ENCODE measurements at regions not wholly inside any gene's neighbourhood (a gene's known extent, or its start where the extent isn't known, plus 50 kb on each side); places are given as distances from the start of the nearest gene placed in this dataset.
"Not testable (repeated sequence)": the region's sequence is repeated elsewhere in the genome, so short reads cannot be mapped to it uniquely, and the experiment has no call there.

GRCh38 chr15:91609966-91610365 is 243.5 kb upstream of the SLCO3A1 start:
- DNase-seq (ENCODE audit: low read depth): no peak

DNA sequence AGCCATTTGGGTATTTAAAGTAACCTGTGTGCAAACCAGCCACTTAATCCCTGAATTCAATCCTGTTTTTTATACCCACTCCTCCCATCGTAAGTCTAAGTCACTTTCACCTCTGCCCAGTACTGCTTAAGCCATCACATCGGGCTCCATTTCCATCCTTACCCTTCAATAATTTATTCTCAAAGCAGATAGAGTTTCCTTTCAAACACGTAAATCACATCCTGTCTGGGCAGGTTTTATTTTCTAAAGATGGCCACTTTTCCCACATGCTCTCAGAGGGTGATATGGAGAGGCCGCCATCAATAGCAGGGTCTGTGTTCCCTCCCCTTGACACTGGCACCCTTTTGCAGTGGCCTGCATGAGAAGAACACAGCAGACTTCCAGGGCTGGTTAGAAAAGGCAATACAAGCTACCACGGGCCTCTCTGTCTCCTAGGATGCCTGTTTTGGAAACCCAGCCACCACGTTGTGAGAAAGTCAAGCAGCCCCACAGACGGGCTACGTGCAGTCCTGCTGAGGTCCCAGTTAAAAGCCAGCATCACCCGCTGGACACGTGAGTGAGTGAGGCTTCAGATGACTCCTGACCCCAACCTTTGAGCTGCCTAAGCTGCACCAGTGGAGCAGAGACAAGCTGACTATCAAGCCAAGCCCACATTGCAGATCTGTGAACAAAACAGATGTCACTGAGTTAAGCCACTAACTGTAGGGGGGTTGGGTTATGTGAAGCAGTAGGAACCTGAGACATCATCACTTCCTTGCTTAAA is 241.8 kb upstream of the SLCO3A1 start:
- DNase-seq (ENCODE audit: low read depth): no peak

GRCh38 chr15:91620229-91620628 is 233.3 kb upstream of the SLCO3A1 start:
- DNase-seq (ENCODE audit: low read depth): no peak

DNA sequence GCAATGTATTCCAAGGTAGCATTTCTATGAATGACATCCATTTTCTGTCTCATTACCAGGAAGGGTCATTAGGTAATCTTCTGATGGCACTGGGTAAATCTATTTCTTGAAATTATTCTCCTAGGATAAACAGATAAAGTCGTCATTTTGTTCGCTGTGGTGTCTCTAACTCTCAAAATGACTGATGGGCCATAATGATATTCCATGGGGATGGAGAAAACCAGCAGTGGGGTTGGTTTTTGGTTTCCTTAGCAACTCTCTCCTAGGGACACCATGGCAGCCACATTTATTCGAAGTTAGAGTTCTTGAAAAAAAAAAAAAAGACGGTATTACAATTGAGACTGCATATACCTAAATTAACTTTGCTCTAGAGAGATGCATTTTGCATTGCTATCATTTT is 231.3 kb upstream of the SLCO3A1 start:
- DNase-seq (ENCODE audit: low read depth): no peak

- no peak for DNase-seq (ENCODE audit: low read depth)
Measured at GRCh38 chr15:91622711-91623342, 230.7 kb upstream of the SLCO3A1 start.

- no peak for DNase-seq (ENCODE audit: low read depth)
Measured at GRCh38 chr15:91624353-91624968, 229.0 kb upstream of the SLCO3A1 start.

DNA sequence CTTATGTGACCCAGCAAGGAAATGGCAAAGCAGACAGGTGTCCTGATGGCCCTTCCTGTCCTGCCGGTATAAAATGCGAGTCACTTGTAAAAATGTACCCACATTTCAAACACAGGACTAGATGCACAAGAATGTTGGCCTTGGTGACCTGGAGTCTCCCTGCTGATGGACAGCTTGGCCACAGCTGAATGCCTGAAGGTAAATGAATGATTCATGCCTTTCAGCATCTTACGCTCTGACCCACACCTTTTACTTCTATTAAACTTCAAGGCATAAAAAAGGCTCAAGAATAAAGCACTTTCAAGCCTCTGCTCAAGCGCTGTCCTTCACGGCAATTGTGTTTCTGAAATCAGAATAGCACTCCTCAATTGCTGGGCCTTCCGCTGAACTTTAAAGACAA is 228.0 kb upstream of the SLCO3A1 start:
- DNase-seq (ENCODE audit: low read depth): peak; percentile 46

GRCh38 chr15:91627473-91628278 is 225.8 kb upstream of the SLCO3A1 start:
- peak; percentile 50 for DNase-seq (ENCODE audit: low read depth)

- DNase-seq (ENCODE audit: low read depth): no peak
Measured at GRCh38 chr15:91630090-91630489, 223.4 kb upstream of the SLCO3A1 start.

GRCh38 chr15:91632176-91632575 is 221.3 kb upstream of the SLCO3A1 start:
- no peak for DNase-seq (ENCODE audit: low read depth)

- peak; percentile 74 for DNase-seq (ENCODE audit: low read depth)
Measured at GRCh38 chr15:91632981-91633380, 220.5 kb upstream of the SLCO3A1 start.

DNA sequence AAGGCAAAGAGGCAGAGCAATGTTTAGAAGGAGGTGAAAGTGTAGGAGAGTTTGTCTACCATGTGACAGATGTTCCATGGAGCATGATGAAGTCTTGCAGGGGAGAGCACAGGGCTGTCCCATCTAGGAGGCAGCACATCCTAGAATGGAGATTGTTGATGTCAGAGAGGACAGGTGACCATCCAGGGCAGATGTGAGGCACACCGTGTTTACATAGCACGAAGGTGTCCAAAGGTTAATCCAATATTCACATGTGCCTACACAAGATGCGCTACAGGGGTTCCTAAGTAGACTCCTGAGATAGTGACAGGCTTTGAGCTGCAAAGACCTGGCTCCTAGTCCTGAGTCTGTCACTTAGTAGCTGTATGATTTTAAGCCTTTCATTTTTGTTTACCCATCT is 219.3 kb upstream of the SLCO3A1 start:
- DNase-seq (ENCODE audit: low read depth): no peak

GRCh38 chr15:91635080-91635479 is 218.4 kb upstream of the SLCO3A1 start:
- DNase-seq (ENCODE audit: low read depth): no peak

GRCh38 chr15:91635641-91636040 is 217.9 kb upstream of the SLCO3A1 start:
- no peak for DNase-seq (ENCODE audit: low read depth)

DNA sequence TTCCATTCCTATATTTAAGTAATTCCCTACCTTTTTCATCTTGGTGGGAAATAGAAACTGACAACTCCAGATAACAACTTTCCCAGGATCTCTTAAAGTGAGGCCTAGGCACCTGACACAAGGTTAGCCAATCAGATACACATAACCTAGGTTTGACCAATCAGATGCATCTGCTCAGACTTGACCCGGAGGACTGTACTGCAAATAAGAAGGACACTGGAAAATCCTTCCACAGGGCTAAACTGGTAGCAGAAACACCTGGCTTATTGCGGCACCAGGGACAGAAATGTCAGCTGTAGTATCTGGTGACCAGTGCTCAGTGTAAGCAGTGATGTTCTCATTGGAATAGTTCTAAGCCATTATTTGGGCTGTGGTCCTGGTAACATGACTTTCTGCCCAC is 204.5 kb upstream of the SLCO3A1 start:
- no peak for DNase-seq (ENCODE audit: low read depth)

- no peak for DNase-seq (ENCODE audit: low read depth)
Measured at GRCh38 chr15:91649831-91650321, 203.6 kb upstream of the SLCO3A1 start.

DNA sequence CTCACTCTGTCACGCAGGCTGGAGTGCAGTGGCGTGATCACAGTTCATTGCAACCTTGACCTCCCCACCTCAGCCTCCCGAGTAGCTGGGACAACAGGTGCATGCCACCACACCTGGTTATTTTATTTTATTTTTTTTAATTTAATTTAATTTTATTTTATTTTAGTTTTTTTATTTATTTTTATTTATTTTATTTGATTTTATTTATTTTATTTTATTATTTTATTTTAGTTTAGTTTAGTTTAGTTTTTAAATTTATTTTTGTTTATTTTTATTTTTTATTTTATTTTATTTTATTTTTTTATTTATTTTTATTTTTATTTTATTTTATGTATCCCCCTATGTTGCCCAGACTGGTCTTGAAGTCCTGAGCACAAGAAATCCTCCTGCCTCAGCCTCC is 202.3 kb upstream of the SLCO3A1 start:
- DNase-seq (ENCODE audit: low read depth): no peak

DNA sequence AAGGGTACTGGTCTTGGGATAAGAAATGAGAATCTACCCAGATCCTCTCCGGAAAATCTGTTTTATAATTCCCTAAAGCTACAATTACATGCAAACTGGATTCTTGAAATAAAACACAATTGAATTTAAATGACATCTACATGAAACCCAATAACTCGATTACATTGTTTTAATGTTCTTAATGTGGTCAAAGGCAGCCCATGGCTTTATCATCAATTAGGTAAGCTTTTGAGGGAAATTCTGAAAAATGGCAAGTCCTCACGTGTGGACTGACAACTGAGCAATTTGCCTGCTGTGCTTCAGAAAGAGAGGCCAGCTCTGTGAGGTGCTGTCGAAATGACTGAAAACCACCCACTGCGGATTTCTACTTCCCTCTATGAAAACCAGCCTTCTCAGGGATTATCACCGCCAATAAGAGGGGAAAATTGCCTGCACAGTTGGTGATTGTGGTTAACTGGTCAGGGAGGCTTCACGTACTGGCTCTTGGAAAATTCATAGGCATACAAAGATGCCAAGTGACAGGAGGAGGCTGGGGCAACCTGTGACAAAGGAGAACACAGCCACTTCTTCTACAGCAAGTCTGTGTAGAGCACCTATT is 200.8 kb upstream of the SLCO3A1 start:
- DNase-seq (ENCODE audit: low read depth): no peak

GRCh38 chr15:91655563-91656290 is 197.8 kb upstream of the SLCO3A1 start:
- not testable (repeated sequence) for DNase-seq (ENCODE audit: low read depth)

DNA sequence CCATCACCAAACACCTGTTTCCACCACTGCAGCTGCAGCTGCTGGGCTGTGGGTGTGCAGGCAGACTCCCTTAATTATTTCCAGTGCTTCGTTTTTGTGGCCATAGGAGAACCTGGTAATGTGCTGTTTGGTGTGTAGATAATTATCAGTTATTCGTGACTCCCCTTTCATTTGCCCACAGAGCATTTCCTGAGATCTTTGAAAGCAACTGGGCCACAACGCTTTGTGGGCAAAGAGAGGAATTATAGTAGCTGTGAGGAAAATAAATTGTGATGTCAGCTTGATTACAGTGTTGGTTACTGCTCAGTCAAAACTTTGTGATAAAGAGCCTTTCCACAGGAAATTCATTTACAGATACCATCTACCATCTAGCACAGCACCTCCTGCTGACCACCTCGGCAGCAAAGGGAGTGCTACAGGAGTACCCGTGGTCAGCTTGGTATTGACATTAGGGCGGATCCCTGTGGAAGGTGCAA is 193.3 kb upstream of the SLCO3A1 start:
- DNase-seq (ENCODE audit: low read depth): no peak

Measured in RPMI7951 (cell line).